ENCODE measurements at regions not wholly inside any gene's neighbourhood (a gene's known extent, or its start where the extent isn't known, plus 50 kb on each side); places are given as distances from the start of the nearest gene placed in this dataset.

DNA sequence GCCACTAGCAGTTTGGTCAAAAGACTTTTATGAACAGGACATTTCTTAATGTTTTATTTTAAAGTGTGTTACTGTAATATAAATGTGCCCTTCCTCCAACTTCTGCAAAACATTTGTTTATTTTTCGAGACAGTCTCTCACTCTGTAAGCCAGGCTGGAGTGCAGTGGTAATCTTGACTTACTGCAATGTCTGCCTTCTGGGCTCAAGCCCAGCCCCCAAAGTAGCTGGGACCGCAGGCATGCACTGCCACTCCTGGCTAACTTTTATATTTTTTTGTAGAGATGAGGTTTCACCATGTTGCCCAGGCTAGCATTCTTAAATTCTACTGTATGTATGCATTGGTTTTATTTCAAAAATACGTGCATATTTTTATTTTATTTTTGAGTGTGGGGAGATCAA is 1201.9 kb downstream of the STIM2 start:
- TF ChIP-seq POLR2AphosphoS5 (IDR thresholded peaks at IDR 0.05; ENCODE audit: low read depth, low read length) (no peak), SIN3A (IDR thresholded peaks at IDR 0.05; ENCODE audit: borderline replicate concordance, insufficient read depth, low read depth, low read length) (no peak), TCF7L2 (IDR thresholded peaks at IDR 0.05; ENCODE audit: low read depth, low read length) (no peak)
- TF ChIP-seq, protein P1, sequence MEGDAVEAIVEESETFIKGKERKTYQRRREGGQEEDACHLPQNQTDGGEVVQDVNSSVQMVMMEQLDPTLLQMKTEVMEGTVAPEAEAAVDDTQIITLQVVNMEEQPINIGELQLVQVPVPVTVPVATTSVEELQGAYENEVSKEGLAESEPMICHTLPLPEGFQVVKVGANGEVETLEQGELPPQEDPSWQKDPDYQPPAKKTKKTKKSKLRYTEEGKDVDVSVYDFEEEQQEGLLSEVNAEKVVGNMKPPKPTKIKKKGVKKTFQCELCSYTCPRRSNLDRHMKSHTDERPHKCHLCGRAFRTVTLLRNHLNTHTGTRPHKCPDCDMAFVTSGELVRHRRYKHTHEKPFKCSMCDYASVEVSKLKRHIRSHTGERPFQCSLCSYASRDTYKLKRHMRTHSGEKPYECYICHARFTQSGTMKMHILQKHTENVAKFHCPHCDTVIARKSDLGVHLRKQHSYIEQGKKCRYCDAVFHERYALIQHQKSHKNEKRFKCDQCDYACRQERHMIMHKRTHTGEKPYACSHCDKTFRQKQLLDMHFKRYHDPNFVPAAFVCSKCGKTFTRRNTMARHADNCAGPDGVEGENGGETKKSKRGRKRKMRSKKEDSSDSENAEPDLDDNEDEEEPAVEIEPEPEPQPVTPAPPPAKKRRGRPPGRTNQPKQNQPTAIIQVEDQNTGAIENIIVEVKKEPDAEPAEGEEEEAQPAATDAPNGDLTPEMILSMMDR (IDR thresholded peaks at IDR 0.05), result no peak
- TF ChIP-seq, protein P2, sequence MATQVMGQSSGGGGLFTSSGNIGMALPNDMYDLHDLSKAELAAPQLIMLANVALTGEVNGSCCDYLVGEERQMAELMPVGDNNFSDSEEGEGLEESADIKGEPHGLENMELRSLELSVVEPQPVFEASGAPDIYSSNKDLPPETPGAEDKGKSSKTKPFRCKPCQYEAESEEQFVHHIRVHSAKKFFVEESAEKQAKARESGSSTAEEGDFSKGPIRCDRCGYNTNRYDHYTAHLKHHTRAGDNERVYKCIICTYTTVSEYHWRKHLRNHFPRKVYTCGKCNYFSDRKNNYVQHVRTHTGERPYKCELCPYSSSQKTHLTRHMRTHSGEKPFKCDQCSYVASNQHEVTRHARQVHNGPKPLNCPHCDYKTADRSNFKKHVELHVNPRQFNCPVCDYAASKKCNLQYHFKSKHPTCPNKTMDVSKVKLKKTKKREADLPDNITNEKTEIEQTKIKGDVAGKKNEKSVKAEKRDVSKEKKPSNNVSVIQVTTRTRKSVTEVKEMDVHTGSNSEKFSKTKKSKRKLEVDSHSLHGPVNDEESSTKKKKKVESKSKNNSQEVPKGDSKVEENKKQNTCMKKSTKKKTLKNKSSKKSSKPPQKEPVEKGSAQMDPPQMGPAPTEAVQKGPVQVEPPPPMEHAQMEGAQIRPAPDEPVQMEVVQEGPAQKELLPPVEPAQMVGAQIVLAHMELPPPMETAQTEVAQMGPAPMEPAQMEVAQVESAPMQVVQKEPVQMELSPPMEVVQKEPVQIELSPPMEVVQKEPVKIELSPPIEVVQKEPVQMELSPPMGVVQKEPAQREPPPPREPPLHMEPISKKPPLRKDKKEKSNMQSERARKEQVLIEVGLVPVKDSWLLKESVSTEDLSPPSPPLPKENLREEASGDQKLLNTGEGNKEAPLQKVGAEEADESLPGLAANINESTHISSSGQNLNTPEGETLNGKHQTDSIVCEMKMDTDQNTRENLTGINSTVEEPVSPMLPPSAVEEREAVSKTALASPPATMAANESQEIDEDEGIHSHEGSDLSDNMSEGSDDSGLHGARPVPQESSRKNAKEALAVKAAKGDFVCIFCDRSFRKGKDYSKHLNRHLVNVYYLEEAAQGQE (IDR thresholded peaks at IDR 0.05; ENCODE audit: insufficient read depth in 1 of 2, low read depth in 2 of 2, low read length in 1 of 2), result no peak
- no peaks in the 10 kb centered on the region for H3K27me3 ChIP-seq (ENCODE audit: control insufficient read depth, insufficient read depth, low read length)
- no peak for DNase-seq (ENCODE audit: low read depth, low spot score)
- BruUV-seq (replicated peaks), result no TSS peak
- ChIA-PET POLR2A (no interaction called here), CTCF (no interaction called here)
- ATAC-seq, result no peak
- H3K36me3 ChIP-seq (ENCODE audit: control insufficient read depth, insufficient read depth, low read length), result no peaks in the 10 kb centered on the region
- H3K9me3 ChIP-seq (ENCODE audit: control insufficient read depth, insufficient read depth, low read depth, low read length), result no peaks in the 10 kb centered on the region
- no peaks in the 10 kb centered on the region for H3K4me1 ChIP-seq (ENCODE audit: control insufficient read depth, insufficient read depth, low read length)
- in situ Hi-C loops (cut with HindIII; ENCODE audit: low pct_unique_long_range_greater_than_20kb, low sequenced_read_pairs), result no loop called here
- H3K27ac ChIP-seq (ENCODE audit: low read length), result no peak overlapping the region
- intact Hi-C loops (cut with micrococcal nuclease; ENCODE audit: unreplicated experiment), result no loop called here
- no peak overlapping the region for H3K4me3 ChIP-seq (ENCODE audit: low read depth in 2 of 2, low read length in 2 of 2)

DNA sequence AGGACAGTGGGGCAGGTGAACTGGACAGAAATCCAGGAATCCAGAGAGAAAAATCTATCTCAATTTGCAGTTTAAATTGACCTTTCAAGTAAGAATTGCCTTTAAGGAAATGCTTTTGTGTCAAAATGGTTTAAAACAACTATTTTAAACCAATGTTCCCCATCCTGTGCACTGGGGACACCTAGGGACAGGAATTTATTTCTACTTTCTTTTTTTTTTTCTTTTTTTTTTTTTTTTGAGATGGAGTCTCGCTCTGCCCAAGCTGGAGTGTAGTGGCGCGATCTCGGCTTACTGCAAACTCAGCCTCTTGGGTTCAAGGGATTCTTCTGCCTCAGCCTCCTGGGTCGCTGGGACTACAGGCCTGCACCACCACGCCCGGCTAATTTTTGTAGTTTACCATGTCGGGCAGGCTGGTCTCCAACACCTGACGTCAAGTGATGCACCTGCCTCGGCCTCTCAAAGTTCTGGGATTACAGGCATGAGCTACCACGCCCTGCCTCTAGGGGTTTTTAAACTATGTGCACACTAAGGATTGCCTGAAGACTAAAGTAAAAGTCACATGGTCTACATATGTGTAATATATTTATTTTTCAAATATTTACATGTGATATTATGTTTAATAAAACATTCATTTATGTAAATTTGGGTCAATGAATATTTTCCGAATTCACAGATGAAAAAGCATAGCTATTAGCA is 1213.4 kb downstream of the STIM2 start:
- H3K9me3 ChIP-seq (ENCODE audit: control insufficient read depth, insufficient read depth, low read depth, low read length), result no peaks in the 10 kb centered on the region
- no peak for TF ChIP-seq TCF7L2 (IDR thresholded peaks at IDR 0.05; ENCODE audit: low read depth, low read length)
- TF ChIP-seq POLR2AphosphoS5 (IDR thresholded peaks at IDR 0.05; ENCODE audit: low read depth, low read length), result no peak
- TF ChIP-seq, protein P1 (IDR thresholded peaks at IDR 0.05), result 0 out of 2 replicates have a peak, but pooled peaks have one; percentile 7
- DNase-seq (ENCODE audit: low read depth, low spot score) (no peak), ATAC-seq (no peak)
- no peak overlapping the region for H3K4me3 ChIP-seq (ENCODE audit: low read depth in 2 of 2, low read length in 2 of 2)
- H3K36me3 ChIP-seq (ENCODE audit: control insufficient read depth, insufficient read depth, low read length), result no peaks in the 10 kb centered on the region
- POLR2A ChIA-PET, result no interaction called here
- H3K27me3 ChIP-seq (ENCODE audit: control insufficient read depth, insufficient read depth, low read length), result no peaks in the 10 kb centered on the region
- CTCF ChIA-PET, result no interaction called here
- H3K4me1 ChIP-seq (ENCODE audit: control insufficient read depth, insufficient read depth, low read length), result no peaks in the 10 kb centered on the region
- in situ Hi-C loops (cut with HindIII; ENCODE audit: low pct_unique_long_range_greater_than_20kb, low sequenced_read_pairs) (no loop called here), intact Hi-C loops (cut with micrococcal nuclease; ENCODE audit: unreplicated experiment) (no loop called here)
- no peak overlapping the region for H3K27ac ChIP-seq (ENCODE audit: low read length)
- BruUV-seq (replicated peaks), result no TSS peak

Data from Panc1 (cell line).